ENCODE measurements at regions not wholly inside any gene's neighbourhood (a gene's known extent, or its start where the extent isn't known, plus 50 kb on each side); places are given as distances from the start of the nearest gene placed in this dataset.

DNA sequence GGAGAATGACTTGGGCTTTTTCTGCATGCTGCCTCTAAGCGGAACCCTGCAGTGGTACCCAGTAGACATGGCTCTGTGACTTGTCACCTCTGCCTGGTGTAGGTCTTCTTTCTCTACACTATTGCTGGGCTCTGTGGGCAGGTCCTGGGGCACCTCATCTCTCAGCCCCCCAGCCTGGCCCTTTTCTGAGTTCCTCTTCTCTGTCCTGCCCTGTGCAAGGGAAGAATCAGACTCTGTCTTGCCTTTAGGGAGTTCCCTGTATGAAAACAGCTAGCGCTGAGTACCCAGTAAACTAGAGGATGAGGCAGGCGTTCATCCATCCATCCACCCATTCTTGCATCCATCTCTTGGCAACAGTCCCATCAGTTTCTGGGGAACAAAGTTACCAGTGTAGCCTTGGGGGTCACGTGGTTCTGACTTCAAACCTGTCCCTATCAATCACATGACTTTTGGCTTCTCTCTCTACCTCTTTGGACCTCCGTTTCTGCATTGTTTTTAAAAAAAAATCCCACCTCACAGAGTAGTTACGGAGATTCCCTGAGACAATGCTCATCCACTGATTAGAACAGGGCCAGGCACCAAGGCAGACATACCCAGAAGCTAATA is 86.4 kb upstream of the WNT11 start:
- no peaks in the 10 kb centered on the region for H3K9me3 ChIP-seq (ENCODE audit: low read depth, low read length, poor library complexity, severe bottlenecking)
- H3K4me3 ChIP-seq (ENCODE audit: low read depth, low read length, poor library complexity, severe bottlenecking): no peak overlapping the region
- POLR2A ChIA-PET (ENCODE audit: low non-redundant PET): no interaction called here
- CTCF ChIA-PET: no interaction called here
- H3K36me3 ChIP-seq (ENCODE audit: insufficient read depth, low read length, poor library complexity, severe bottlenecking): no peaks in the 10 kb centered on the region
- TF ChIP-seq, protein P1, sequence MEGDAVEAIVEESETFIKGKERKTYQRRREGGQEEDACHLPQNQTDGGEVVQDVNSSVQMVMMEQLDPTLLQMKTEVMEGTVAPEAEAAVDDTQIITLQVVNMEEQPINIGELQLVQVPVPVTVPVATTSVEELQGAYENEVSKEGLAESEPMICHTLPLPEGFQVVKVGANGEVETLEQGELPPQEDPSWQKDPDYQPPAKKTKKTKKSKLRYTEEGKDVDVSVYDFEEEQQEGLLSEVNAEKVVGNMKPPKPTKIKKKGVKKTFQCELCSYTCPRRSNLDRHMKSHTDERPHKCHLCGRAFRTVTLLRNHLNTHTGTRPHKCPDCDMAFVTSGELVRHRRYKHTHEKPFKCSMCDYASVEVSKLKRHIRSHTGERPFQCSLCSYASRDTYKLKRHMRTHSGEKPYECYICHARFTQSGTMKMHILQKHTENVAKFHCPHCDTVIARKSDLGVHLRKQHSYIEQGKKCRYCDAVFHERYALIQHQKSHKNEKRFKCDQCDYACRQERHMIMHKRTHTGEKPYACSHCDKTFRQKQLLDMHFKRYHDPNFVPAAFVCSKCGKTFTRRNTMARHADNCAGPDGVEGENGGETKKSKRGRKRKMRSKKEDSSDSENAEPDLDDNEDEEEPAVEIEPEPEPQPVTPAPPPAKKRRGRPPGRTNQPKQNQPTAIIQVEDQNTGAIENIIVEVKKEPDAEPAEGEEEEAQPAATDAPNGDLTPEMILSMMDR (conservative IDR thresholded peaks at IDR 0.05; ENCODE audit: low read depth, low read length): no peak
- TF ChIP-seq EZH2 (IDR thresholded peaks at IDR 0.05; ENCODE audit: borderline replicate concordance, low read depth, low read length, poor library complexity, severe bottlenecking): no peak
- no TSS peak for BruUV-seq (replicated peaks)
- no peak for DNase-seq (ENCODE audit: low spot score)
- no peak overlapping the region for H3K27ac ChIP-seq (ENCODE audit: low read depth, low read length, poor library complexity, severe bottlenecking)
- no peaks in the 10 kb centered on the region for H3K27me3 ChIP-seq (replicated peaks; ENCODE audit: insufficient read depth, low read depth, low read length, poor library complexity)
- intact Hi-C loops (cut with micrococcal nuclease; ENCODE audit: unreplicated experiment): no loop called here
- H3K4me1 ChIP-seq (ENCODE audit: insufficient read depth, low read length, poor library complexity, severe bottlenecking): no peaks in the 10 kb centered on the region

DNA sequence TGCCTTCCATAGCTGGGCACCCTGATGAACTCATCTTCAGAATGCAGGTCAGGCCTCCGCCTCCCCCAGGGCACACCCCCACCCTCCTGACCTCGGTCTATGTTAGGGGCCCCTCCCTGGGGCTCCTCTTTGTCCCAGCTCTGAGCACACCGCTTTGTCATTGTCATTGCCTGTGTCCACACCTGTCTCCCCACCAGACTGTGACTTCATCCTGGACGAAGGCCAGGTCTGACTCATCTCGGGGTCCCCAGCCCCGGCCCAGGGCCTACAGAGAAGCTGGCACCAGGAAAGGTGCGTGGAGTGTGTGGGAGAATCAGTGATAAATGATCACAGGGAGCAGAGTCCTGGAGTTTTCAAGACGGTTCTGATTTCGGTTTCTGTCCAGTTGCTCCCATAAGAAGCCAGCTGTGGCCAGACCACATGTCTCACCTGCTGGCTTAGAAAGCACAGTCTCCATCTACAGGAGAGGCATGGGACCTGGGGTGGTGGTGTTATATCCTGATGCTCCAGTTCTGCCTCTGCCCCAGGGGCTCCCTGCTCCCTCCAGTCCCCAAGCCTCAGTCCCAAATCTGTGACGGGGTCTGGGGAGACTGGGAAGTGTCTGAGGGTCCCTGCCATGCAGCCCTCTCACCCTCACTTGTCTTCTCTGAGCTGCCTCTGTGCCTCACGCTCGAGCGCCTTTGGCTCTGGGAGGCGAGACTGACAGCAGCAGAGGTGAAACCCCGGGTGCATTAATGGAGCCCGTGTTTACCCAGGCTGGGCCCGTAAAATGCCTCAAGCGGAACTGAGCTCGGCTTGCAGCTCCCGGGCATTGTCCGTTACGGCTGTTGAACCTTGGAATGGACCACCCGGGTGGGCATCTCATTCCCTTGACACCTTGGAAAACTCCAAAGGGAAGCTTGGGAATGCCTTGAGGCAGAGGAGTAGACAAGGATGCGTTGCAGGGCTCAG is 85.5 kb upstream of the WNT11 start:
- no peaks in the 10 kb centered on the region for H3K4me1 ChIP-seq (ENCODE audit: insufficient read depth, low read length, poor library complexity, severe bottlenecking)
- no peak for DNase-seq (ENCODE audit: low spot score)
- CTCF ChIA-PET: no interaction called here
- no peaks in the 10 kb centered on the region for H3K27me3 ChIP-seq (replicated peaks; ENCODE audit: insufficient read depth, low read depth, low read length, poor library complexity)
- no peak overlapping the region for H3K27ac ChIP-seq (ENCODE audit: low read depth, low read length, poor library complexity, severe bottlenecking)
- intact Hi-C loops (cut with micrococcal nuclease; ENCODE audit: unreplicated experiment): no loop called here
- no TSS peak for BruUV-seq (replicated peaks)
- no peaks in the 10 kb centered on the region for H3K36me3 ChIP-seq (ENCODE audit: insufficient read depth, low read length, poor library complexity, severe bottlenecking)
- H3K4me3 ChIP-seq (ENCODE audit: low read depth, low read length, poor library complexity, severe bottlenecking): no peak overlapping the region
- POLR2A ChIA-PET (ENCODE audit: low non-redundant PET): no interaction called here
- H3K9me3 ChIP-seq (ENCODE audit: low read depth, low read length, poor library complexity, severe bottlenecking): no peaks in the 10 kb centered on the region
- TF ChIP-seq EZH2 (IDR thresholded peaks at IDR 0.05; ENCODE audit: borderline replicate concordance, low read depth, low read length, poor library complexity, severe bottlenecking): no peak
- TF ChIP-seq, protein P1 (conservative IDR thresholded peaks at IDR 0.05; ENCODE audit: low read depth, low read length): no peak

- intact Hi-C loops (cut with micrococcal nuclease; ENCODE audit: unreplicated experiment): no loop called here
These were observed 82.1 kb upstream of the WNT11 start for GRCh38 chr11:76288166-76288980.

More at GRCh38 chr11:76288166-76288980, 82.1 kb upstream of the WNT11 start:
- TF ChIP-seq, protein P1 (conservative IDR thresholded peaks at IDR 0.05; ENCODE audit: low read depth, low read length): no peak
- TF ChIP-seq EZH2 (IDR thresholded peaks at IDR 0.05; ENCODE audit: borderline replicate concordance, low read depth, low read length, poor library complexity, severe bottlenecking): no peak
- DNase-seq (ENCODE audit: low spot score): no peak
- Histone ChIP-seq H3K4me1 (ENCODE audit: insufficient read depth, low read length, poor library complexity, severe bottlenecking) (no peaks in the 10 kb centered on the region), H3K27me3 (replicated peaks; ENCODE audit: insufficient read depth, low read depth, low read length, poor library complexity) (no peaks in the 10 kb centered on the region), H3K4me3 (ENCODE audit: low read depth, low read length, poor library complexity, severe bottlenecking) (no peak overlapping the region), H3K36me3 (ENCODE audit: insufficient read depth, low read length, poor library complexity, severe bottlenecking) (no peaks in the 10 kb centered on the region), H3K27ac (ENCODE audit: low read depth, low read length, poor library complexity, severe bottlenecking) (no peak overlapping the region), H3K9me3 (ENCODE audit: low read depth, low read length, poor library complexity, severe bottlenecking) (no peaks in the 10 kb centered on the region)
- no TSS peak for BruUV-seq (replicated peaks)
- CTCF ChIA-PET: no interaction called here
- POLR2A ChIA-PET (ENCODE audit: low non-redundant PET): no interaction called here

Measured in A673 (cell line).